IMR-90 (cell line): ENCODE measurements at regions not wholly inside any gene's neighbourhood (a gene's known extent, or its start where the extent isn't known, plus 50 kb on each side); places are given as distances from the start of the nearest gene placed in this dataset.
"Not testable (repeated sequence)": the region's sequence is repeated elsewhere in the genome, so short reads cannot be mapped to it uniquely, and the experiment has no call there.

Experiments
- CEBPB ChIP-seq: IDR thresholded peaks from 2 replicates; pipeline ENCODE4 v1.6.1; 2012; ENCODE audit warnings: low read depth, low read length, improper control_type of control experiment
- CTCF ChIP-seq: conservative IDR thresholded peaks from 2 replicates; pipeline ENCODE4 v1.5.1; 2012; ENCODE audit warnings: mild to moderate bottlenecking, low read depth, low read length, improper control_type of control experiment
- ELK1 ChIP-seq: fragments of 150-350 bp; IDR thresholded peaks from 2 replicates; pipeline ENCODE4 v1.6.1; 2016; ENCODE audit warnings: low read depth, mild to moderate bottlenecking, low read length, moderate library complexity, borderline replicate concordance
- MXI1 ChIP-seq: IDR thresholded peaks from 2 replicates; pipeline ENCODE4 v1.6.1; 2012; ENCODE audit warnings: low read depth, mild to moderate bottlenecking, low read length, moderate library complexity, borderline replicate concordance
- POLR2A ChIP-seq: IDR thresholded peaks from 2 replicates; pipeline ENCODE4 v1.6.1; 2012; ENCODE audit warnings: mild to moderate bottlenecking, low read depth, low read length
- RAD21 ChIP-seq: IDR thresholded peaks from 2 replicates; pipeline ENCODE4 v1.6.1; 2012; ENCODE audit warnings: low read length, improper control_type of control experiment
- RCOR1 ChIP-seq: IDR thresholded peaks from 2 replicates; pipeline ENCODE4 v1.6.1; 2012; ENCODE audit warnings: mild to moderate bottlenecking, low read length, improper control_type of control experiment; ENCODE audit not compliant: insufficient replicate concordance
- USF2 ChIP-seq: fragments of 150-350 bp; IDR thresholded peaks from 2 replicates; pipeline ENCODE4 v1.6.1; 2017; ENCODE audit warnings: mild to moderate bottlenecking, antibody characterized with exemption, low read length, low read depth

- TF ChIP-seq CTCF, MXI1, USF2, CEBPB, RAD21, POLR2A, RCOR1, ELK1: not testable (repeated sequence)
Observed at GRCh38 chr15:30828304-30828639, 75.4 kb upstream of the FAN1 start.
